HG02970 (cell line): ENCODE measurements at regions not wholly inside any gene's neighbourhood (a gene's known extent, or its start where the extent isn't known, plus 50 kb on each side); places are given as distances from the start of the nearest gene placed in this dataset.

Experiments used
- ATAC-seq: cut with Tn5 transposase; IDR thresholded peaks from one replicate; pipeline ENCODE4 v1.9.1; 2021; ENCODE audit warnings: mild to moderate bottlenecking, moderate library complexity, moderate number of reproducible peaks; ENCODE audit not compliant: unreplicated experiment, low FRiP score

GRCh38 chr10:111944331-111944730 lies 239.2 kb downstream of the GPAM start:
- no peak for ATAC-seq

DNA sequence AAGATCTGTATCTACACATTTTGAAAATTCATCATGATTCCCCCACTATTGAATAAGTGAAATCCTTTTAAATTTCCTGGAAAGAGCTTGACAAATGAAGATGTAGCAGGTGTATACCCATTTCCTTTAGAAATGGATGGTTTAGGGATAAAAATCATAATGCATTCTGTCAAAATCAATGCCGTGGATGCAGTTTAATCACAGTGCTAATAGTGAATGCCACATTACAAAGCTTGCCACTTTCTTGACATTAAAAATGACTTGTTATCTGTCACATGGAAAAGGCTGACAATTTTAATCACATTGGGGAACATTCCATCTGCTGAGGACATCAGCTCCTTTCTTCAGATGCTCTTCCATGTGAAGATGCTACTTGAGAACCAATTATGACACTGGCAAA lies 229.6 kb downstream of the GPAM start:
- no peak for ATAC-seq

GRCh38 chr10:111954386-111954785 lies 229.2 kb downstream of the GPAM start:
- no peak for ATAC-seq

DNA sequence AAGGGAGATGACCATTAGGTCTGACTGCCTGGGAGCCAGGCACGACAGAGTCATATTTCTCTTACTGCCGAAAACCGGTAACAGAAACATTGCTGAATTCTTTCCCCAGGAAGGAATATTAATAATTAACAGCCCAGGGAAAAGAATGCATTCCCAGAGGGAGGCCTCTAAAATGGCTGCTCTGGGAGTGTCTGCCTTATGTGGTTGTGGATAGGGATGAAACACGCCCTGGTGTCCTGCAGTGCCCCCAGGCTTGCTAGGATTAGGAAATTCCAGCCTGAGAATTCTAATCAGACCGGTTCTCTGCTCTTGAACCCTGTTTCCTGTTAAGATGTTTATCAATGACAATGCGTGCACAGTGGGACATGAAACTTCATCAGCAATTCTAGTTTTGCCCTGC lies 226.7 kb downstream of the GPAM start:
- no peak for ATAC-seq

GRCh38 chr10:111962951-111963350 lies 220.6 kb downstream of the GPAM start:
- no peak for ATAC-seq

DNA sequence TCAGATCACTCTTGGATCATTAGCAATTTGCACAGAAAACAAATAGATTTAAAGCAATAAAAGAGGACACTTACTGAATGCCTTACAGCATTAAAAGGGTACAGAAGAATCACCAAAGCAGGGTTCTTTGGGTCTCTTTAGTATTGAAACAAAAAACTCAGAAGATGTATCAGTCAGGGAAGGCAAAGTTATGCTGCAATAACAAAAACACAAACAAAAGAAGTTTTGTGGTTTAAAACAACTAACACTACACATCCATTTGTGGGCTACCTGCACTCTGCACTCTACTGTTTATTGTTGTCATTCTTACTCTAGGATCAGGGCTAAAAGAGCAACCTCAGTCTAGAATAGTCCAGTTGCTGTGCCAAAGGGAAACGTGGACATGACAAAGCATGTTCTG lies 216.4 kb downstream of the GPAM start:
- no peak for ATAC-seq

DNA sequence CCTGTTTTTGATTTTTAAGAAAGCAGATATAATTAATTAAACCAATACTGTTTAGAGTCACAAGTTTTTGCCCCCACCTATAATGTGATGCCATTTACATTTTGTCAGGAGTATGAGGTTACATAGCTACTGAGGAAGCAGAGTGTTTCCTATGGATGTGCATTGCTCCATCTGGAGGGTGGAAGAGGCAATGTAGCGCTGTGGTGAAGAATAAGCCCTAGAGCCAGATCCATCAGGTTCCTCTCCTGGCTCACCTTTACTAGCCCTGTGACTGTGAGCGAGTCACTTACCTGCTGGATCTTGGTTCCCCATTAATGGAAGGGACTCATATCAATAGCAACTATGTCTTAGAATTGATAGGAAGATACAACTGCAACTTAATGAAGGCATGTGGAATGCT lies 216.0 kb downstream of the GPAM start:
- ATAC-seq: no peak

- no peak for ATAC-seq
Measured at GRCh38 chr10:111968647-111969046, 214.9 kb downstream of the GPAM start.

- ATAC-seq: no peak
Measured at GRCh38 chr10:111970111-111970510, 213.5 kb downstream of the GPAM start.

- no peak for ATAC-seq
Measured at GRCh38 chr10:111972109-111972508, 211.5 kb downstream of the GPAM start.

- no peak for ATAC-seq
Measured at GRCh38 chr10:111973306-111973705, 210.3 kb downstream of the GPAM start.

DNA sequence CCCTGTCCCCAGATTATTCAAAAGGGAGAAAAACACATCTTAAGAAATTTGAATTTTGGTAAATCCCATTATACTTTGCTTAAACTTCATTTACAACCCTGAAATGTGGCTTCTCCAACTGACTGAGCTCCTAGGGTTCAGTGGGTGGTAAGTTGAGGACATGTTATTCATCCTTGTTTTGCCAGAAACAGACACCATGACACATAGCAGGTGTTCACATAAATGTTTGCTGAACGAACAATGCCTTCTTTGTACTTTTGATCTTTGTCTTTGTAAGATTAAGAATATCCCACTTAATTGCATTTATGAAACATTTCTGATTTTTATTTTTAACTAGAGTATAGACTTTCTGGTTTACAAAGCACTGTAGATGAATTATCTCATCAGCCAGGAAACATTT lies 209.7 kb downstream of the GPAM start:
- ATAC-seq: no peak

- no peak for ATAC-seq
Measured at GRCh38 chr10:111974325-111974724, 209.2 kb downstream of the GPAM start.

DNA sequence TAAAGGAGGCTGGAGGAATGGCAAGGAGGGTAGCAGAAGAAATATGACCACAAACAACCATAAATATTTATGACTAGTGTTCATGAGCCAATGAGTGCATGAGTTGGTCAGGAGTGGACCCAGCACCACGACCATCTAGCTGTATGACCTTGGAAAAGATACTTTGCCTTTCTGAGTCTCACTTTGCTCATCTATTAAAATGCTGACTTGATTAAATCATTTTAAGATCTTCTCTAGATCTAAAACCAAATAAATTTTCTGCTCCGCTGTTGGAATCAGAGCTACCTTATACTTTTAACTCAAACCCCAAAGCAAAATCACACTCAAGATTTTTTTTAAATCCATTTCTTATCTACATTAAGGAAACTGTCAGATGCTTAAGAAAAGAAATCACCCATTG lies 207.0 kb downstream of the GPAM start:
- ATAC-seq: no peak

- ATAC-seq: no peak
Measured at GRCh38 chr10:111984057-111984456, 199.5 kb downstream of the GPAM start.

DNA sequence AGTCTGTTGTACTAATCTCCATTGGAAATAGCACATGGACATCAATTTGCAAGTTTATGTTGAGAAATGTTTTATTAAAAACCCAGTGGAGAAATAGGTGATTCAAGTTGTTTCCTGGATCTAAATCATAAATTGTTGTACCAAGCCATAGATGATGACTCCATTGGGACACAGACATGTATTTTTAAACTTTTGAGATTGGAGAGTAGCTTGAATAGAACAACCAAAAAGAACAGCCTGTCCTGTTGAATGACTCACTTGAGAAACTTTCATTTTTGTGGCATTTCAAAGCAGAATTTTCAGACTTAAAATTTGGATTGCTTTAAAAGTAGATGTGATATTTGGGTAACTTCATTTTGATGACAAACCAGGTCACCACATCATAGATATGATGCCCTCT lies 197.5 kb downstream of the GPAM start:
- no peak for ATAC-seq

DNA sequence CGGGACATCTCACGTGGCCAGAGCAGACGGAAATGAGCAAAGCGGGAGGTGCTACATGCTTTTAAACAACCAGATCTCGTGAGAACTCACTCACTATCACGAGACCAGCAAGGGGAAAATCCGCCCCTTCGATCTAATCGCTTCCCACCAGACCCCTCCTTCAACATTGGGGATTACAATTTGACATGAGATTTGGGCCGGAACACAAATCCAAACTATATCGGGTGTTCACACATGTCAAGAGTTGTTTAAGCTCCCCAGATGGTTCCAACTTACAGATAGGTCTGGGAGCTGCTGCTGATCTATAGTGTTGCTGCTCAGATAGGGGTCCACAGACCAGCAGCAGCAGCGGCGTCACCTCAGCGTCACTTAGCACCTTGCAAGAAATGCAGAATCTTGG lies 194.9 kb downstream of the GPAM start:
- ATAC-seq: no peak

DNA sequence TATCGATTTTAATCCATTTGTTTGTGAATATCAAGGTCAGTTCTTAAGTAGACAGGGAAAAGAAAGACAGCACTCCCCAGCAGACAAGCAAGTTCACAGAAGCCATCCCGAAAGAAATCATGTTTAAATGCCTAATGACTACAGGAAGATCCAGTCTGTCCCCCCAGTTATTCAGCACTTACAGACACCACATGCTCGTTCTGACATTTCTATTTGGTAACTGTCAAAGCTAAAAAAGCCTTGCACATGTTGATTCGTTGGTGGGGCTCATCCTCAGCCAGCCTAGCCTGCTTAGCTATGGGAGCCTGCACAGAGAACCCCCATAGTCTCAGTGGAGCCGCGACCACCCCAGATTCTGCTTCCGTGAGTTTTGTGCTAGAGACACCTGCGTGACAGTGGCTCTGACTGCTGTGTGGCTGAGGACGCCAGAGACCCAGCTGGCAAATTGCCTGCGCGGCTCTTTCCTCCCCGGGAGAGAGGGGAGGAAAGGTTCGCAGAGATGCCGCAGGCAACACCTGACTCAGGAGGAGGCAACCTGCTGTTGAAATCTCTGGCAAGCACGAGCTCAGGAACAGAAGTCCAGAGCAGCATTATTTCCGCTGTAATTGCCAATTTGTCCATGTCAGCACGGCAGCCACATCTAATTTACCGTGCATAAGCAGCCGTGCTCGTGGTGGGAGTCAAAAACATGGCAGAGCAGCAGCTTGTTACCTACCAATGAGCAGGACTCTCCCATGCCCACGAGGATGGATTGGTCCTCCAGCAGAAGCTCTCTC lies 194.2 kb downstream of the GPAM start:
- no peak for ATAC-seq

DNA sequence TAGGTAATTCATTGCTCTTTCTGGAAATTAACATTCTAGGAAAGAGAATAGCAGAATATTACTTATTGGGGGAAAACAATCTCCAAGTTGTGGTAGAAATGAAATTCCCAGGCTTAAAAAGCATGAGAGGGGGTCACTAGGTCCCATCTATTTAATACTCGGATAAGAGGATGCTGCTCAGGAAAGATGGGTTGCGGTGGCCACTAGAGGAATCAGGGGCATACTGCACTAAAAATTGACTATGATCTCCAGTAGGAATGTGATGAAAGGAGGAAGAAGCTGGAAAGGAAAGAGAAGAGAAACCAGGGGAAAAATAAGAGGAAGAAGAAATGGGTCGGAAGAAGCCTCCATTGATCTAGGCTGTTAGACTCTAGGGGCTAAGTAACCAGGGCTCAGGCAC lies 192.8 kb downstream of the GPAM start:
- ATAC-seq: no peak

- ATAC-seq: no peak
Measured at GRCh38 chr10:111993321-111993720, 190.2 kb downstream of the GPAM start.

DNA sequence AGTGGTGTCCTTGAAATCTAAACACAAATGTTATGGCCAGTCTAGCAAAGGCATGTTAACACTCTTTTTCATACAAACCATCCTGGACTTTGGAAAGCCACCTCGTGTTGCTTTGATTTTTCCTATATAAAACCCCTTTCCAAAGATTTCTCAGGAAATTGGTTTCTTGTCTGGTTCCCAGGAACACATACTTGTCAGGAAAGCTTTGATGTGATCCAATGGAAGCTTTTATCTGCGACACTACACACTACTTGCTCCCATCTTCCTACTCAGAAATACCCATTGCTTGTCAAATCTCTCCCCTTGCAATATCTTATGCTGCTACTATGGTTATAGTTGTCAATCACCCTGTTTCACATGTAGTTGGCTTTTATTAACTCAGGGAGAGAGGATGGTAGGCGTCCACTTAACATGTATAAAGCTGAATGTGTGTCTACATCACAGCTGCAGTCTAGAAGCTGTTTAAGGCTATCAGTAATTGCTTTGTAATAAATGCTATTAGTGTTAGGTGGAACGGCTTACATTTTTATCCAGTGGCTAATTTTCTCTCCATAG lies 189.6 kb downstream of the GPAM start:
- ATAC-seq: no peak

- ATAC-seq: peak; percentile 83
Measured at GRCh38 chr10:111996103-111996502, 187.5 kb downstream of the GPAM start.
